Activated naive CD4-positive, alpha-beta T cell treated with Interleukin-2 at 50 U/mL for 16 hours (primary cell): ENCODE measurements at regions not wholly inside any gene's neighbourhood (a gene's known extent, or its start where the extent isn't known, plus 50 kb on each side); places are given as distances from the start of the nearest gene placed in this dataset.

Experiments used
- DNase-seq: peaks from one replicate; pipeline ENCODE4 v3.0.0-alpha.2; 2020

DNA sequence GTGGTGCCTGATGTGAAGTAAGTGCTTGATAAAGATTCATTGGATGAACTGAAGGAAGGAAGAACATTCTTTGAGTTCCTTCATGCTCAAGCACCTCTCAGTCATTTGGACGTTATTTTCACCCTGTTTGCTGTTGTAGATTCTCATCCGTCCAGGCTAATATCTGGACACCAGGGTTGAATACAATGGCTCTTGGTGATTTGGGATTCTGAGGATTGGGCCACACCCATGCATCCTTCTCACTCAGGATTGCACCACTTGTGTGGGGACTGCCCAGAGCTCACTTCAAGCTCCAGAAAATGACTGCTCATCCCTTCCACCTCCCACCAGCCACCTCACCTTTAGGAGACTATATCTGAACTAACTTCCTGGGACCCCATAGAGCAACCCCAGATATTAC, 117.1 kb upstream of the IPO9 start:
- no peak for DNase-seq

DNA sequence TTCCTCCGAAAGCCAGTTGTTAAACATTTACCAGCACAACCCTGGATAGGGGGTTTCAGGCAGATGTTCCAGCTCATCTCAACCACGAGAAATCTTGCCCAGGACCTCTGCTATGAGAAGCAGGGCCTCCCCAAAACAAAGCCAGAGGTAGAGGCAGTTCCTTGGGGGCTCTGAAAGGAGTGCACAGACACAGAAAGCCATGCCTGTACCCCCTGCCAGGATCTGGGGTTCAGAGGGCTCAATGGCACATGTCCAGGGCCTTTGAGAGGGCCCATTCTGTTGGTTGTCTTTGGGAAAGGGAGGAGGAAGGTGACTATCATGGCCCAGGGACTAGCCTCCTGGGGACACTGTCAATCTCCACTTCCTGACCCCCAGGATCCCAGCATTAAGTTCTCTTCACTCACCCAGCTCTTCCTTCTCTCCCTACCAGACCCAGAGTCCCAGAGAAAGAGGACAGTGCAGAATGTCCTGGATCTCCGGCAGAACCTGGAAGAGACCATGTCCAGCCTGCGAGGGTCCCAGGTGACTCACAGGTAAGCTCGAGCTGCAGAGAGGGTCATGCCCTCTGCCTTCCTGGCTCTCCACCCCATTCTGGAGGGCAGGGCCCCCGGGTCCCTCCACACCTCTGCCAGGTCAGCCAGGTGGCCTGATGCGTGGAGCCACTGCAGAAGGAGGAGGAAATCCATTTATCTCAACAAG, 116.4 kb upstream of the IPO9 start:
- no peak for DNase-seq

- DNase-seq, result no peak
These were observed 115.7 kb upstream of the IPO9 start for GRCh38 chr1:201713086-201713810.

DNA sequence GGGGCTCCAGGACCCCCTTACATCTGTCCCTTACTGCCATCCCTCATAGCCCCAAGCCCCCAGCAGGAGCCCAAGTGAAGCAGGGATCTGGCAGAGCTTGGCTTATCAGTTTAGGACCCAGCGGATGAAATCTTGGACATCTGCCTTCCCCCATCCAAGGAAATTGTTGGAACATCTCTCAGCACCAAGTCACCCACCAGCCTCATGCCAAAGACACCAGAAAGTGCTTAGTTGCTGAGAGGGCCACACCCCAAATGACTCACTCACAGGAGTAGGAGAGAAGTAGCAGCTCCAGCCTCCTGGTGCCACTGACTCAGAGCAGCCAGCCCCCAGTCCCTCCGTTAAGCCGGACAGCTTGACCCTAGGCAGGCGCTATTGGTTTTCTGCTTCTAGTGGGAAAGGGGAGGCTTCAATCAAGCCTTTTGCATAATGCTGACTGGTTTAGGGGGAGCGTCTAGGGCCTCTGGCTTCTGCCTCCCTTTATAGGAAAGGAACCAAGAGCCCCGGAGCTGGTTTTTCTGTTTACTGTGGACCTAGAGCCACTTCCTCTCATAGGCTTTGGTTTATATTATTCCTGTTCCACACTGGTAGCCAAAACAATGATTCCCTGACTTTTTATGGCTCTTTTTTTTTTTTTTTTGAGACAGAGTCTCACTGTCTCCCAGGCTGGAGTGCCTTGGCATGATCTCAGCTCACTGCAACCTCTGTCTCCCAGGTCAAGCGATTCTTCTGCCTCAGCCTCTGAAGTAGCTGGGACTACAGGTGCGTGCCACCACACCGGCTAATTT, 114.2 kb upstream of the IPO9 start:
- DNase-seq, result no peak

DNA sequence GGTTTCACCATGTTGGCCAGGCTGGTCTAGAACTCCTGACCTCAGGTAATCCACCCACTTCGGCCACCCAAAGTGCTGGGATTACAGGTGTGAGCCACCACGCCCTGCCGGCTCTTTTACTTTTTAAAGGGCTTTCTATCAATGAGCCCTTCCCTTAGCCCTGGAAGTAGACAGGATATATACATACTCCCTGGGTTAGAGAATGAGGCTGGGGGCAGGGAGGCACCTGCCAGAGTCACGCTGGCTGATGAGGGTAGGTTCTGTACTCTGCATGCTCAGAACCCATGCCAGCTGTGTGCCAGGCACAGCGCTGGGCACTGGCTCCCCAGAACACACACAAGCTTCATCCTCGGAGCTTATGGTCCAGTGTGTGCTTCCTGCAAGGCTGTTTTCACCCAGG, 113.6 kb upstream of the IPO9 start:
- no peak for DNase-seq

DNA sequence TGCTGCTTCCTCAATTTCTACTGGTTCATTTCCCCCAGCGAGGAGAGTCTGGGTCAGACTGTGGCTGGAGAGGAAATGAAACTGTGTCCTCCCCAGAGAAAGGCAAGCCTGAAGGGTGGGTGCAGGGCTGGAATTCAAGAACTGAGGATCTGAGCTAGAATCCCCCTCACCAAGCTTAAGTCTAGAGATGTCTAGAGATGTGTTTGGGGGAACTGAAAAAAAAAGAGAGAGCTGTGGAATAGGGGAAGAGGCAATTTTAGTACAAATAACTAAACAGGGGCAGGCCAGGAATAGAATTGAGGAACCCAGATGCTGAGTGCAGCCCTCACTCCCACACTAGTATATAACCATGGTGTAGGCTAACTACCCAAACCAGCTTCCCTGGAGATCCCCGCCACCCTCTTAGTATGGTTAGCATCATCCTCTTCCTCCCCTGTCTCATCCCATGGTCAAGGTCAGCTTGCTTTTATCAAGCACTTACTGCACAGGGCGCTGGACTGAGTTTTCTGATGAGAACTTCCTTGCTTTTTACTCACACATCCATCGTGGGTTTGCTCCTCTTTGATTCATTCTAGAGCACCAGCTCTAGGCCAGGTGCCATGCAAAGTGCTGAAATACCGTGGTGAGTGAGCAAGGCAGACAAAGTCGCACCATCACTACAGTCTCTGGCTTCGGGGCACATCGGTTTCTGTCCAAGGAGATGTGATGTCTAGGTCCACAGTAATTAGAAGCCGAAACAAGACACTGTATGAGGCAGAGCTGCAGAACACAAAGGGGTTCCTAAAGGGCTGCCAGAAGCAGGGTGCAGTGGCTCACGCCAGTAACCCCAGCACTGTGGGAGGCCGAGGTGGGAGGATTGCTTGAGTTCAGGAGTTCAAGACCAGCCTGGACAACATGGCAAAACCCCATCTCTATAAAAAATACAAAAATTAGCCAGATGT, 112.9 kb upstream of the IPO9 start:
- DNase-seq, result no peak

- DNase-seq, result no peak
These were observed 112.2 kb upstream of the IPO9 start for GRCh38 chr1:201716742-201717135.

GRCh38 chr1:201717286-201717685, 111.7 kb upstream of the IPO9 start:
- DNase-seq, result no peak

DNA sequence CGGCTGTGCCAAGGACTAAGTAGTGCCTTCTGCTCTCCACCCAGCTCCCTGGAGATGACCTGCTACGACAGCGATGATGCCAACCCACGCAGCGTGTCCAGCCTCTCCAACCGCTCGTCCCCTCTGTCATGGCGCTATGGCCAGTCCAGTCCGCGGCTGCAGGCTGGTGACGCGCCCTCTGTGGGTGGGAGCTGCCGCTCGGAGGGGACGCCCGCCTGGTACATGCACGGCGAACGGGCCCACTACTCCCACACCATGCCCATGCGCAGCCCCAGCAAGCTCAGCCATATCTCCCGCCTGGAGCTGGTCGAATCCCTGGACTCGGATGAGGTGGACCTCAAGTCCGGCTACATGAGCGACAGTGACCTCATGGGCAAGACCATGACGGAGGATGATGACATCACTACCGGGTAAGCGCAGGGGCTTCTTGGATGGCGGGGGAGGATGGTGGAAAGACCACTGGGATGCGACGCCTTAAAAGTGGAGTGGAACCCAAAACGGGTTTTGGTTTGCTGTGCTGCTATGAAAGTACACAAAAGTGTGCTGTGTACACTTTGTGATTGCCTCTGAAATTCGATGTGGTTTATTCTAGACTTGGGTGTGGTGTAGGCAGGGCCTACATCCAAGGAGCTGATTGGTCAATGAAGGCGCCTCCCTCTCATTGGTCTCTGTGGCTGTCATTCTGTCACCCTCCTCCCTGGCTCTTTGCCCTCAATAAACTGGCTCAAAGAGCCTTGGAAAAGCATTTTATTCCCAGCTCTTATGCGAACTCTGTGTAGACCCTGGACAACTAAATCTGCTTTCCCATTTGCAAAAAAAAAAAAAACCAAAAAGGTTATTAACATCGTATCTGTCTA, 110.4 kb upstream of the IPO9 start:
- DNase-seq, result no peak

- no peak for DNase-seq
These were observed 109.0 kb upstream of the IPO9 start for GRCh38 chr1:201719812-201720521.

- DNase-seq, result no peak
These were observed 108.5 kb upstream of the IPO9 start for GRCh38 chr1:201720522-201720844.

GRCh38 chr1:201721082-201722049, 107.6 kb upstream of the IPO9 start:
- DNase-seq, result no peak

DNA sequence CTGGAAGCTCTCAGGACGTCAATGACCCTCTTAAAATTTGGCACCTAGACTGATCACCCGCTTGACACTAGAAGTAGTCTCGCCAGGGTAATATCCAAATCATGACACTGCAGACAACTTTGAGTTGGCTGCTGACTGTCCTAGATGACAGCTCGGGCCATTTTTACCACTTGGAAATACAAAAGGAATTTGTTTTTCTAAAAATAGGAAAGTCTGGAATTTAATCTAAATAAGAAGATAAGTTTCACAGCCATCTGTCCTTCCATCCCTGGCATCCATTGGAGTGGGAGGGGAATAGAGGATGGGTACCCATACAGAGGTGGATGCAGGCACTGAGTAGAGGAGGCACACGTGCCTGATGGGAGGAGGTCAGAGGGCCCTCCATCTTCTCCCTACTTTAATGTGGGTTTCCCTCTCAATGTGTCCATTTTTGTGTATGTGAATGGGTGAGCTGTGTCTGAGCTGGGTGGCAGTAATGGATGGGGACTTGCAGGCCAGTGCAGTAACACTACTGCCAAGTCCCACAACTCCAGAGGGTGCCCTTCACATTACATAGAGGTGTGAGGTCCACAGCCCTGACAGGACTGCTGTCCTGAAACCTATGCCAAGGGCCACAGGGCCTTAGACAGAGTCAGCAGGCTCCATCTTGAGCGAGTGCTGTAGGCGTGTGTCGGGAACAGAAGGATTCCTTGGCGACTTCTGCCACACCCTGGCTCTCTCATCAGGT, 104.8 kb upstream of the IPO9 start:
- DNase-seq, result no peak

DNA sequence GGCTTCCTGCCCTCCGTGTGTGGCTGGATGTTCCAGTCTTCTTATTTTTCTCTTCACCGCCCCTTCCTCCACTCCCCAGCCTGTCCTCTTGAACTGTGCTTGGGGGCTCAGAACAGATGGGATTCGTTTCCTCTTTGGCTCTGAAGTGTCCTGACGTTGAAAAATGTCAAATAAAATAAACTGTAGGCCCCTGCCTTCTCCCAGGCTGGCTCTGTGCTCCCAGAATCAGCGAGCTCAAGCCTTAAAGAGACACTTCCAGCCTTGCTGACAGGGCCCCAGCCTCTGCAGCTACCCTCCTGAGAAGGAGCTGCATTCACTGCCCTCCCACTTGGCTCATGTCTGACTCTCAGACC, 104.2 kb upstream of the IPO9 start:
- DNase-seq, result no peak

GRCh38 chr1:201726700-201727099, 102.3 kb upstream of the IPO9 start:
- DNase-seq, result no peak

DNA sequence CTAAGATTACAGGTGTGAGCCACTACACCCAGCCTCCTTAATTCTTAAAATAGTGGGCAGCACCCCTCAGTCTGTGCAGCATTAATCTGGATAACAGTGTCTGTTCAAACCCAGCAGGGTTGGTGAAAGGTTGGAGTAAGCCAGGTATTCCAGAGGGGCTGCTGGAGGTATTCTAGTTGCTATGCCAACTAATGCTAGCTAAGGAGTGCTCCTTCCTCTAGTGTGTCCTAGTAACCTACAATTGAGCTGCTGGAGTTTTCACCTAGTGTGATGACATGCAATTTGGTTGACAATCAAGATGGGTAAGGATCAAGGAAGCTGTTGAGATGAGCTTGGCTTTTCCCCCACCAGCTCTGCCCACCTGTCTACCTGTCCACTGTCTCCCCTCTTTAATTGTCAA, 100.2 kb upstream of the IPO9 start:
- DNase-seq, result no peak

GRCh38 chr1:201729973-201730608, 98.9 kb upstream of the IPO9 start:
- DNase-seq, result no peak

GRCh38 chr1:201730611-201731010, 98.3 kb upstream of the IPO9 start:
- no peak for DNase-seq

- DNase-seq, result no peak
These were observed 97.8 kb upstream of the IPO9 start for GRCh38 chr1:201731142-201731541.
